TTC549 (cell line): ENCODE measurements at regions not wholly inside any gene's neighbourhood (a gene's known extent, or its start where the extent isn't known, plus 50 kb on each side); places are given as distances from the start of the nearest gene placed in this dataset.
"Not testable (repeated sequence)": the region's sequence is repeated elsewhere in the genome, so short reads cannot be mapped to it uniquely, and the experiment has no call there.

Experiments
- FAIRE-seq: peaks from 2 replicates; lab custom pipeline; 2012; peaks lifted over from hg19 to GRCh38; lab: Jason Lieb, UNC

- not testable (repeated sequence) for FAIRE-seq
These were observed 242.3 kb upstream of the PLGLB1 start for GRCh38 chr2:87263868-87264518.

DNA sequence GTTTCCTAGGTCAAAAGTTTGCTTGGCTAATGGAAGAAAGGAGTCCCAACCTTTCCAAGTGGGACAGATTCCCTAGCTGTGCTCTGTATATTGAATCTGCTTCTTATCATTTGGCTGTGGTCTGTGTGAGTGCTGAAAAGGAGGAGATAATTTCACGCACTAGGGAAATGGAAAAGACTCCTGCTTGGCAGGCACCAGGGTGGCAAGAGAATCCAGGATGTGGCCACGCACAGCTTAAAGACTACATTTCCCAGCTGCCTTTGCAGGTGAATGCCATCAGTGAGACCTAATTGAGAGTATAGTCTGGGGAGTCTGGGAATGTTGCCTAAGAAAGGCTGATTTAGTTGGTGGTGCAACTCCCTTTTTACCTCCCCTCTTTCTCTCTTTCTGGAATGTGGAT, 253.5 kb upstream of the PLGLB1 start:
- not testable (repeated sequence) for FAIRE-seq

DNA sequence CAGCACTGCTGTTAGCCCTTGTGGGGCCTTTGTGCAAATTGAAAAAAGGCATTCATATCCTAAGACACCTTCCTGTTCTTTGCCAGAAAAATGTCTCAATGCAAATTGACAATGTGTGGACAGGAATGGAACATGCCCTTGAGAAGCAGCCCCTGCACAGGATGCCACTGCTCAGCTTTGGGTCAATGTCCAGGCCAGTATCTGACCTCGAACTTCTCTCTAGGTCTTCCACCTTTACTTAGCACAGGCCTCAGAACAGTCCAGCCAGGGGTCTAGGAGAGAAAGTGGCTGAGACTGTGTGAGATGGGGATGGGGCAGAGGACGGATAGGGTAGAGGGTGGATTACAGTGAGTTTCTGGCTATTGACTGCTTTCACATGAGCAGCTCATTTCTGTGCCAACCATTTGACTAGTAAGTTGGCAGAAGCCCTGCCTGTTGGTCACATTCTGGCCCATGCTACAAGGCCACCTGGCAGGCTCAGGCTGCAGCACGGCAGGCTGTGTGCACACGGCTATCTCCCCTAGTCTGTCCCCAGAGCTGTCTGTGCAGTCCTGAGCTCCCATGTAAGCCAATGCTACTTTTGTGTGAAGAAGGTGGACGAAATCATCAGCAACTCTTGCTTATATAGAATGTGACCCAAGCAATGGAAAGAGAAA, 254.5 kb upstream of the PLGLB1 start:
- not testable (repeated sequence) for FAIRE-seq

- not testable (repeated sequence) for FAIRE-seq
These were observed 255.0 kb upstream of the PLGLB1 start for GRCh38 chr2:87276673-87277072.

DNA sequence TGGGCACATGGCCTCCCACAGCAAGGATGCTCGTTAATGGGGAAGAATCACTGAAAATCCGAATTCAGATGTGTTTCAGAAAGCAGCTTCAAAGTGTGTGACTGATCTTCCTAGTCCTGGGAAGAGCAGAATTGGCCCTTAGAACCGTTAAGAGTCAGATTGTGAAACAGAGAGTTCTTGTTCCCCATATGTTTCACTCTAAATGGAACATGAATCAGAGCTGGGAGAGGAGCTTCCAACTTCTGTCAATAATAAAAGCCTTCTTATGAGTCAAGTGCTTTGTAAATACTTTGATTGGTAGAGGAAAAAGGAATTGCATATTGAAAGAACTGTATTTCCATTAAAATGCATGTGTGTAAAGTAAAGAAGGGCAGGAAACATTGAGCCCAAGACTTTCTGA, 256.1 kb upstream of the PLGLB1 start:
- not testable (repeated sequence) for FAIRE-seq

- not testable (repeated sequence) for FAIRE-seq
These were observed 259.1 kb upstream of the PLGLB1 start for GRCh38 chr2:87280596-87281355.

GRCh38 chr2:87283735-87284470, 262.3 kb upstream of the PLGLB1 start:
- FAIRE-seq = not testable (repeated sequence)

DNA sequence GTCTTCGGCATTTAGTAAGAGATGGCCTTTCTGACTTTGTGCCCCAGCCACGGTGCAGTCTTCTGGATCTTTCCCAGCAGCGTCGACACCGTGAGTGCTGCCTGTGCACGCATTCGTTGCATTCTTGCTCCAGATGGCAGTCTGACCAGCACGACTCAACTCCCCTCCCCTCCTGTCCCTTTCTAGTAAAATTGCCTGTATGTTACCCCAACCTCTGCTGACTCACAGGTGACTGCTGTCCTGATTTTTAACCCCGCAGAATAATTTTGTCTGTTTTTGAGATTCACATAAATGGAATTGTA, 262.8 kb upstream of the PLGLB1 start:
- not testable (repeated sequence) for FAIRE-seq

GRCh38 chr2:87285139-87285538, 263.5 kb upstream of the PLGLB1 start:
- FAIRE-seq = not testable (repeated sequence)

- not testable (repeated sequence) for FAIRE-seq
These were observed 269.1 kb upstream of the PLGLB1 start for GRCh38 chr2:87290566-87291307.

DNA sequence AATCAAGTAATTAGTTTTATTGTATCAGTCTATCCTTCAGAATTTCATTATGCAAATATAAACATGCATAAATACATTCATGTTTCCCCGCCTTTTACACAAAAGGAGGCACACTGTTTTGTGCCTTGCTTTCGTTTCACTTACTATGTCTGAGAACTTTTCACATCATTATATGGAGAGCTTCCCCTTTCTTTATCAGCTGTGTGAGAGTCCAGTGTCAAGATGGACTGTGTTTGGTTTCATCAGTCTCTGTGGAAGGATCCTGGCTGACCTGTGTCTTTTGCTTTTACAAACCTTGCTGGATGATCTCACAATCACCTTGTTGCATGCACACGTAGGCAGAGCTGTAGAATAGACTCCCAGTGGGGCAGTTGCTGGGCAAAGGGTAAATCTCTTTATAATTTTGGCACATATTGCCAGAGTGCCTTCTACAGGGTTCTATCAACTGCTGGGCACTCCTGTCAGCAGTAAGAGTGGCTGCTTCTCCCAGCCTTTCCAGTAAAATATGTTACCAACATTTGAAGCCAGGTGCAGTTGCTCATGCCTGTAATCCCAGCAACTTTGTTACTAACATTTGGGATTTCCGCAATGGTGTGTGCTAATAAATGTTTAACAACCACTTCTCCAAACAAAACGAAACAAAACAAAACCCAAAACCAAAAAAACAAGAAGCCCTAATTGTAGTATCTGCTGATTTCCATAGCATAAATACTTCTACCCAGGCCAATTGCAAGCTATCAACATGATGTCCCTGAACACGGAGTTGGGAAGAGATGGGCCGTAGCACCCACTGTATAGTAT, 270.0 kb upstream of the PLGLB1 start:
- not testable (repeated sequence) for FAIRE-seq

GRCh38 chr2:87293931-87294594, 272.4 kb upstream of the PLGLB1 start:
- FAIRE-seq = not testable (repeated sequence)

- not testable (repeated sequence) for FAIRE-seq
These were observed 273.5 kb upstream of the PLGLB1 start for GRCh38 chr2:87295135-87295534.

DNA sequence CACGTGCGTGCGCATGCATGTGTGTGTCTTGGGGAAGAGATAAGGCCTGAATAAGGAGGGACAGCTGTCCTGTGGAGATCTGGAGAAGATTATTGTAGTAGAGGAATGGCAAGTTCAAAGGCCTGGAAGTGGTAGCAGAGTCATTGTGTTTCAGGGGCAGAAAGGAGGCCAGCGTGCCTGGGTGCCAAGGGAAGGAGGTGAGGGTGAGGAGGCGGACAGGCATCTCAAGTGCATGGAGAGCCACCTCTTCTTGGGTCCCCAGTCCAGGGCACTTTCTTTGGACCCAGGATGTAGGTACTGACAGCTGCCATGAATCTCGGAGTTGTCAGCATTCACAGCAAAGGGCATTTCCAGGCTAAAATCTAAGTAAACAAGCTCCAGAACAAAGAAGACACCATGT, 279.7 kb upstream of the PLGLB1 start:
- not testable (repeated sequence) for FAIRE-seq

- not testable (repeated sequence) for FAIRE-seq
These were observed 280.2 kb upstream of the PLGLB1 start for GRCh38 chr2:87301871-87302270.

GRCh38 chr2:87308621-87309020, 287.0 kb upstream of the PLGLB1 start:
- not testable (repeated sequence) for FAIRE-seq

DNA sequence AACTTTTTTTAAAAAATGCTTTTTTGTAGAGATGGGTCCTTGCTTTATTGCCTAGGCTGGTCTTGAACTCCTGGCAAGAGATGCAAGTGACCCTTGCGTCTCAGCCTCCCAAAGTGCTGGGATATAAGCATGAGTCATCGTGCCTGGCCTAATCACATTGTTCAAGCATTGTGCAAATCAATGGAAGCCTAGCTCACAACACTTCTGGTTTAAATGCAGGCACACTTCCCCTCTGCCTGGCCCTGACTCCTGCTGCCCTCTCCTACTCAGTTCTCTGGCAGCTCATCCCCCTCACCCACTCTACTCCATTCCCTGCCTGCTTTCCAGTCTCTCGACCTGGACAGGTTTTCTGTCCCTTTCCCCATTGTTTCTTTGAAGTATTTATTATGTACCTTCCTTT, 288.1 kb upstream of the PLGLB1 start:
- FAIRE-seq = not testable (repeated sequence)

- FAIRE-seq = not testable (repeated sequence)
These were observed 290.3 kb upstream of the PLGLB1 start for GRCh38 chr2:87311896-87312441.

GRCh38 chr2:87314622-87315021, 293.0 kb upstream of the PLGLB1 start:
- FAIRE-seq = not testable (repeated sequence)
